ENCODE measurements at regions not wholly inside any gene's neighbourhood (a gene's known extent, or its start where the extent isn't known, plus 50 kb on each side); places are given as distances from the start of the nearest gene placed in this dataset.

DNA sequence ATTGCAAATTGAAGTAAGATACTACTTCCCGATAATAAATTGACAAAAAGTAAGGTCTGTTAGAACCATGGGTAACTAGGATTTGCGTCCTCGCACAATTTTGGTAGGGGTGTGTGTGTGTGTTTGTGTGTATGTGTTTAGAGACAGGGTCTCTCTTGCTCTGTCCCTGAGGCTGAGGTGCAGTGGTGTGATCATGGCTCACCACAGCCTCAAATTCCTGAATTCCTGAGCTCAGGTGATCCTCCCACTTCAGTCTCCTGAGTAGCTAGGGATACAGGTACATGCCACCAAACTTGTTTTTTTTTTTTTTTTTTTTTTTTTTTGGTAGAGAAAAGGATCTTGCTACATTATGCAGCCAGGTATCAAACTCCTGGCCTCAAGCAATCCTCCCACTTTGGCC lies 209.2 kb upstream of the ESRRG start:
- Histone ChIP-seq H3K27me3 (no peaks in the 10 kb centered on the region), H3K9me3 (no peaks in the 10 kb centered on the region), H3K27ac (no peak overlapping the region), H3K36me3 (no peaks in the 10 kb centered on the region), H3K4me1 (no peaks in the 10 kb centered on the region), H3K4me3 (no peak overlapping the region)
- TF ChIP-seq POLR2A (IDR thresholded peaks at IDR 0.05) = no peak
- TF ChIP-seq, protein P1, sequence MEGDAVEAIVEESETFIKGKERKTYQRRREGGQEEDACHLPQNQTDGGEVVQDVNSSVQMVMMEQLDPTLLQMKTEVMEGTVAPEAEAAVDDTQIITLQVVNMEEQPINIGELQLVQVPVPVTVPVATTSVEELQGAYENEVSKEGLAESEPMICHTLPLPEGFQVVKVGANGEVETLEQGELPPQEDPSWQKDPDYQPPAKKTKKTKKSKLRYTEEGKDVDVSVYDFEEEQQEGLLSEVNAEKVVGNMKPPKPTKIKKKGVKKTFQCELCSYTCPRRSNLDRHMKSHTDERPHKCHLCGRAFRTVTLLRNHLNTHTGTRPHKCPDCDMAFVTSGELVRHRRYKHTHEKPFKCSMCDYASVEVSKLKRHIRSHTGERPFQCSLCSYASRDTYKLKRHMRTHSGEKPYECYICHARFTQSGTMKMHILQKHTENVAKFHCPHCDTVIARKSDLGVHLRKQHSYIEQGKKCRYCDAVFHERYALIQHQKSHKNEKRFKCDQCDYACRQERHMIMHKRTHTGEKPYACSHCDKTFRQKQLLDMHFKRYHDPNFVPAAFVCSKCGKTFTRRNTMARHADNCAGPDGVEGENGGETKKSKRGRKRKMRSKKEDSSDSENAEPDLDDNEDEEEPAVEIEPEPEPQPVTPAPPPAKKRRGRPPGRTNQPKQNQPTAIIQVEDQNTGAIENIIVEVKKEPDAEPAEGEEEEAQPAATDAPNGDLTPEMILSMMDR (IDR thresholded peaks at IDR 0.05) = no peak
- no peak for DNase-seq

GRCh38 chr1:216929870-216930582 lies 206.8 kb upstream of the ESRRG start:
- Histone ChIP-seq H3K27me3 (no peaks in the 10 kb centered on the region), H3K27ac (no peak overlapping the region), H3K4me3 (no peak overlapping the region), H3K36me3 (no peaks in the 10 kb centered on the region), H3K9me3 (no peaks in the 10 kb centered on the region), H3K4me1 (no peaks in the 10 kb centered on the region)
- no peak for DNase-seq
- TF ChIP-seq, protein P1 (IDR thresholded peaks at IDR 0.05) = no peak
- no peak for TF ChIP-seq POLR2A (IDR thresholded peaks at IDR 0.05)

- Histone ChIP-seq H3K27ac (no peak overlapping the region), H3K4me1 (peaks cover 0 to 2% (median 0%) of the 10 kb centered on the region in 4 donors), H3K4me3 (no peak overlapping the region), H3K27me3 (no peaks in the 10 kb centered on the region), H3K9me3 (no peaks in the 10 kb centered on the region), H3K36me3 (no peaks in the 10 kb centered on the region)
- DNase-seq = no peak
- no peak for TF ChIP-seq POLR2A (IDR thresholded peaks at IDR 0.05)
- TF ChIP-seq, protein P1 (IDR thresholded peaks at IDR 0.05) = no peak
These were observed 204.4 kb upstream of the ESRRG start for GRCh38 chr1:216927633-216928032.

GRCh38 chr1:216926720-216927510 lies 203.7 kb upstream of the ESRRG start:
- Histone ChIP-seq H3K27me3 (no peaks in the 10 kb centered on the region), H3K4me1 (peaks cover 0 to 4% (median 0%) of the 10 kb centered on the region in 4 donors), H3K9me3 (no peaks in the 10 kb centered on the region), H3K4me3 (no peak overlapping the region), H3K36me3 (no peaks in the 10 kb centered on the region), H3K27ac (no peak overlapping the region)
- no peak for DNase-seq
- TF ChIP-seq, protein P1 (IDR thresholded peaks at IDR 0.05) = no peak
- TF ChIP-seq POLR2A (IDR thresholded peaks at IDR 0.05) = no peak

GRCh38 chr1:216925962-216926625 lies 202.9 kb upstream of the ESRRG start:
- no peak for DNase-seq
- Histone ChIP-seq H3K4me3 (no peak overlapping the region), H3K9me3 (no peaks in the 10 kb centered on the region), H3K4me1 (peaks cover 0 to 4% (median 0%) of the 10 kb centered on the region in 4 donors), H3K36me3 (no peaks in the 10 kb centered on the region), H3K27me3 (no peaks in the 10 kb centered on the region), H3K27ac (no peak overlapping the region)
- TF ChIP-seq POLR2A (IDR thresholded peaks at IDR 0.05) = no peak
- TF ChIP-seq, protein P1 (IDR thresholded peaks at IDR 0.05) = no peak
